ENCODE measurements at regions not wholly inside any gene's neighbourhood (a gene's known extent, or its start where the extent isn't known, plus 50 kb on each side); places are given as distances from the start of the nearest gene placed in this dataset.
"Not testable (repeated sequence)": the region's sequence is repeated elsewhere in the genome, so short reads cannot be mapped to it uniquely, and the experiment has no call there.

DNA sequence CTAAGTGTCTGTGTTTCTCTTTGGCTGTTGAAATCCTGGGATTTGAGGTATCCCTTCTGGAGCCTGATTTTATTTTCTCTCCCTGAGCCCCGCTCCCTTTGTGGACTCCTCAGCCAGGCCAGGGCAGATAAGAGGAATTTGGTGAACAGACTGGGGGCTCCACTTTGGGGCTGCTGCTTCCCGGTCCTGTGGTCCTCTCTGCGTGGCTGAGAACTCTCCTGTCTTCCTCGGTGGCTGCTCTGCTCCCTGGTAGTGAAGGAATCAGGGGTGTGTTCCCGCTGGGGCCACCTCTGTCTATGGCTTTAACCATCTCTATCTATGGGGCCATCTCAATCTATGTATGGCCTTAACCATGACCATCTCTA is 71.7 kb upstream of the SH3PXD2B start:
- peaks cover 2% of the 10 kb centered on the region for H3K27me3 ChIP-seq (ENCODE audit: control insufficient read depth, insufficient read depth, low read length)
- H3K4me3 ChIP-seq (ENCODE audit: low read depth, low read length): no peak overlapping the region
- H3K36me3 ChIP-seq (ENCODE audit: control insufficient read depth, insufficient read depth, low read length): no peaks in the 10 kb centered on the region
- no peaks in the 10 kb centered on the region for H3K4me1 ChIP-seq (ENCODE audit: control insufficient read depth, insufficient read depth, low read length)
- peaks cover 7% of the 10 kb centered on the region; the same call in 1 of the 2 replicates for H3K9me3 ChIP-seq (ENCODE audit: control insufficient read depth, insufficient read depth, low read depth, low read length)
- H3K27ac ChIP-seq (ENCODE audit: low read depth, low read length): no peak overlapping the region
- H3K9ac ChIP-seq (ENCODE audit: low read length): no peak overlapping the region

- Histone ChIP-seq H3K4me3 (ENCODE audit: low read depth, low read length) (no peak overlapping the region), H3K27ac (ENCODE audit: low read depth, low read length) (no peak overlapping the region), H3K4me1 (ENCODE audit: control insufficient read depth, insufficient read depth, low read length) (no peaks in the 10 kb centered on the region), H3K9ac (ENCODE audit: low read length) (no peak overlapping the region), H3K36me3 (ENCODE audit: control insufficient read depth, insufficient read depth, low read length) (no peaks in the 10 kb centered on the region), H3K27me3 (ENCODE audit: control insufficient read depth, insufficient read depth, low read length) (peaks cover 2% of the 10 kb centered on the region), H3K9me3 (ENCODE audit: control insufficient read depth, insufficient read depth, low read depth, low read length) (peaks cover 8% of the 10 kb centered on the region; the same call in 1 of the 2 replicates)
These were observed 71.1 kb upstream of the SH3PXD2B start for GRCh38 chr5:172525307-172525995.

GRCh38 chr5:172524573-172525021 is 70.3 kb upstream of the SH3PXD2B start:
- H3K9ac ChIP-seq (ENCODE audit: low read length): no peak overlapping the region
- peaks cover 2% of the 10 kb centered on the region for H3K27me3 ChIP-seq (ENCODE audit: control insufficient read depth, insufficient read depth, low read length)
- no peak overlapping the region for H3K27ac ChIP-seq (ENCODE audit: low read depth, low read length)
- no peaks in the 10 kb centered on the region for H3K4me1 ChIP-seq (ENCODE audit: control insufficient read depth, insufficient read depth, low read length)
- no peak overlapping the region for H3K4me3 ChIP-seq (ENCODE audit: low read depth, low read length)
- peaks cover 8% of the 10 kb centered on the region; the same call in 1 of the 2 replicates for H3K9me3 ChIP-seq (ENCODE audit: control insufficient read depth, insufficient read depth, low read depth, low read length)
- no peaks in the 10 kb centered on the region for H3K36me3 ChIP-seq (ENCODE audit: control insufficient read depth, insufficient read depth, low read length)

- Histone ChIP-seq H3K9ac (ENCODE audit: low read length) (no peak overlapping the region), H3K27ac (ENCODE audit: low read depth, low read length) (no peak overlapping the region), H3K27me3 (ENCODE audit: control insufficient read depth, insufficient read depth, low read length) (peaks cover 2% of the 10 kb centered on the region), H3K4me1 (ENCODE audit: control insufficient read depth, insufficient read depth, low read length) (no peaks in the 10 kb centered on the region), H3K9me3 (ENCODE audit: control insufficient read depth, insufficient read depth, low read depth, low read length) (peaks cover 8% of the 10 kb centered on the region; the same call in 1 of the 2 replicates), H3K4me3 (ENCODE audit: low read depth, low read length) (no peak overlapping the region), H3K36me3 (ENCODE audit: control insufficient read depth, insufficient read depth, low read length) (no peaks in the 10 kb centered on the region)
These were observed 68.9 kb upstream of the SH3PXD2B start for GRCh38 chr5:172523146-172523745.

DNA sequence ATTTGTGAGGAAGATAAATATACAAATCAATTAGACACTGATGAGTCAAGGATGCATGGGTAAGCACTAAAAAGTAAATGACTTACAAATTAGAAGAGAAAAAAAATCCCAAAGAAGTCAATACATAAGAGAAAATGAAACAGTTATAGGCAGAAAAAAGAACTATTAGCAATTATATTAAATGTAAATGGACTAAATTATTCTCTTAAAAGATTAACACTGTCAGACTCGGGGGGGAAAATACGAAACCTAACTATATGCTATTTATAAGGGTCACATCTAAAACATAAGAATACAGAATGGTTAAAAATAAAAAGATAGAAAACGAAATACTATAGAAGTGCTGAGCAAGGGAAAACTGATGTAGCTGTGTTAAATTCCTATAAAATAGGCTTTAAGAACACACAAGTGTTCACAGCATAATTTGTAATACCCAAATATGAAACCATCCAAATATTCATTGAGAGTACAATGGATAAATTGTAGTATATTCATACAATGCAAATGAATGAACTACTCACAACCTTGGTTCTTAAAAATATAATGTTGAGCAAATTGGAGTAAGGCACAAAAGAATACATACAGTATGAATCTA is 67.1 kb upstream of the SH3PXD2B start:
- H3K4me3 ChIP-seq (ENCODE audit: low read depth, low read length): no peak overlapping the region
- peaks cover 5% of the 10 kb centered on the region for H3K27me3 ChIP-seq (ENCODE audit: control insufficient read depth, insufficient read depth, low read length)
- peaks cover 8% of the 10 kb centered on the region; the same call in 1 of the 2 replicates for H3K9me3 ChIP-seq (ENCODE audit: control insufficient read depth, insufficient read depth, low read depth, low read length)
- H3K27ac ChIP-seq (ENCODE audit: low read depth, low read length): no peak overlapping the region
- H3K36me3 ChIP-seq (ENCODE audit: control insufficient read depth, insufficient read depth, low read length): no peaks in the 10 kb centered on the region
- H3K4me1 ChIP-seq (ENCODE audit: control insufficient read depth, insufficient read depth, low read length): no peaks in the 10 kb centered on the region
- H3K9ac ChIP-seq (ENCODE audit: low read length): no peak overlapping the region

- H3K27me3 ChIP-seq (ENCODE audit: control insufficient read depth, insufficient read depth, low read length): peaks cover 5% of the 10 kb centered on the region; the same call in 1 of the 2 replicates
- H3K4me3 ChIP-seq (ENCODE audit: low read depth, low read length): no peak overlapping the region
- H3K9ac ChIP-seq (ENCODE audit: low read length): no peak overlapping the region
These were observed 57.6 kb upstream of the SH3PXD2B start for GRCh38 chr5:172511952-172512351.

GRCh38 chr5:172509405-172509781 is 55.1 kb upstream of the SH3PXD2B start:
- Histone ChIP-seq H3K4me1 (ENCODE audit: control insufficient read depth, insufficient read depth, low read length) (peaks cover 8% of the 10 kb centered on the region; the same call in 1 of the 2 replicates), H3K36me3 (ENCODE audit: control insufficient read depth, insufficient read depth, low read length) (no peaks in the 10 kb centered on the region), H3K9ac (ENCODE audit: low read length) (no peak overlapping the region), H3K9me3 (ENCODE audit: control insufficient read depth, insufficient read depth, low read depth, low read length) (peaks cover 18% of the 10 kb centered on the region), H3K27ac (ENCODE audit: low read depth, low read length) (no peak overlapping the region), H3K4me3 (ENCODE audit: low read depth, low read length) (no peak overlapping the region), H3K27me3 (ENCODE audit: control insufficient read depth, insufficient read depth, low read length) (no peaks in the 10 kb centered on the region)

More at GRCh38 chr5:172511952-172512351, 57.6 kb upstream of the SH3PXD2B start:
- peaks cover 18% of the 10 kb centered on the region for H3K9me3 ChIP-seq (ENCODE audit: control insufficient read depth, insufficient read depth, low read depth, low read length)
- no peak overlapping the region for H3K27ac ChIP-seq (ENCODE audit: low read depth, low read length)
- H3K36me3 ChIP-seq (ENCODE audit: control insufficient read depth, insufficient read depth, low read length): no peaks in the 10 kb centered on the region
- peaks cover 8% of the 10 kb centered on the region; the same call in 1 of the 2 replicates for H3K4me1 ChIP-seq (ENCODE audit: control insufficient read depth, insufficient read depth, low read length)

DNA sequence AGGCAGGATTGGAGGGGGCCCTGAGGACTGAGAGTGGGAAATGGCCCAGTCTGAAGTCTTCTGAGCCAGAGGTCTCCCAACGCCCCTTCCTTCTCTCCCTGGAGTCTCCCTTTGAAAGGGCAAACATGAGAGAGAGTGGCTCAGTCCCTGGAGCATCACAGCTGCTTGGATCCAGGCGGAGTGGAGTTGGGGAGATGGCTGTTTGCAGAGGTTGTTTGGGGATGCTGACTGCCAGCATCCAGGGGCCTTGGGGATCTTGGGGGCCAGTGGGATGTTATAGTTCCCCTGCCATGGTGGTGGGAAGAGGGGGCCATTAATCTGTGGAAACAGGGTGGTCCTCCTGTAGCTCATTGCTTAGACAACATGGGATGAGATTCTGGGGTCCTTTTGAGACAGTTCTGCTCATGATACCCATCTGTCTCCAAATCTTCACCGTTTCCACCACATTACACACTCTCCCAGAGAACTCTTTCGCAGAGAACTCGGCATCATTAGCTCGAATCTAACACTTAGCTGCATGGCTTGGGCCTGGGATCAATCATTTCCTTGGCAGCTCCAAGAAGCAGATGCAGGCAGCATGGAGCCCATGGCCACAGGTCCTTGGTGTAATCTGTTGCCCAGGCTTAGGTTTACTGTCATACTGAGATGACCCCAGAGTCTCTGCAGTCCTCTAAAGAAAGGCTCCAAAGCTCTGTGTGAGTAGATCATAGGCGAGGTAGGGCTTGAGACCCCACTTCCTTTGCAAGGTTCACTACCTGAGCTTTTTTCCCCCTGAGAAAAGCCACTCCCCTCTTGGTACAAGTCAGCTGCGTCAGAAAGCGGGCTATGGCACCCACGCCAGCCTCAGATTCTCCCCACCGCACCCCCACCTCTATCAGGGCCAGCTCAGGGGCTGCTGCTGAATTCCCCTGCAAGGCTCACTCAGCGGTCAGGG is 54.4 kb upstream of the SH3PXD2B start:
- H3K36me3 ChIP-seq (ENCODE audit: control insufficient read depth, insufficient read depth, low read length): no peaks in the 10 kb centered on the region
- H3K27ac ChIP-seq (ENCODE audit: low read depth, low read length): no peak overlapping the region
- peaks cover 8% of the 10 kb centered on the region; the same call in 1 of the 2 replicates for H3K4me1 ChIP-seq (ENCODE audit: control insufficient read depth, insufficient read depth, low read length)
- peaks cover 18% of the 10 kb centered on the region for H3K9me3 ChIP-seq (ENCODE audit: control insufficient read depth, insufficient read depth, low read depth, low read length)
- H3K4me3 ChIP-seq (ENCODE audit: low read depth, low read length): no peak overlapping the region
- H3K9ac ChIP-seq (ENCODE audit: low read length): no peak overlapping the region
- H3K27me3 ChIP-seq (ENCODE audit: control insufficient read depth, insufficient read depth, low read length): no peaks in the 10 kb centered on the region

DNA sequence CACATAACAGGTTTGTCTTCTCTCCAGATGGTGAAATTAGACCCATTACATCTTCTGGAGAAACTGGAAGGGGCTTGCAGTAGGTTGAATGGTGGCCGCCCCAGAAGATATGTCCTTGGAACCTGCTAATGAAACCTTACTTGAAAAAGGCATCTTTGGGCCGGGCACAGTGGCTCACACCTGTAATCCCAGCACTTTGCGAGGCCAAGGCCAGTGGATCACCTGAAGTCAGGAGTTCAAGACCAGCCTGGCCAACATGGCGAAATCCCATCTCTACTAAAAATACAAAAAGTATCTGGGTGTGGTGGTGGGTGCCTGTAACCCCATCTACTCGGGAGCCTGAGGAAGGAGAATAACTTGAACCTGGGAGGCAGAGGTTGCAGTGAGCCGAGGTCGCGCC is 53.2 kb upstream of the SH3PXD2B start:
- H3K4me1 ChIP-seq (ENCODE audit: control insufficient read depth, insufficient read depth, low read length); H3K4me3 ChIP-seq (ENCODE audit: low read depth, low read length); H3K9ac ChIP-seq (ENCODE audit: low read length); H3K27me3 ChIP-seq (ENCODE audit: control insufficient read depth, insufficient read depth, low read length); H3K27ac ChIP-seq (ENCODE audit: low read depth, low read length); H3K36me3 ChIP-seq (ENCODE audit: control insufficient read depth, insufficient read depth, low read length): not testable (repeated sequence)
- H3K9me3 ChIP-seq (ENCODE audit: control insufficient read depth, insufficient read depth, low read depth, low read length): peaks cover 11% of the 10 kb centered on the region

DNA sequence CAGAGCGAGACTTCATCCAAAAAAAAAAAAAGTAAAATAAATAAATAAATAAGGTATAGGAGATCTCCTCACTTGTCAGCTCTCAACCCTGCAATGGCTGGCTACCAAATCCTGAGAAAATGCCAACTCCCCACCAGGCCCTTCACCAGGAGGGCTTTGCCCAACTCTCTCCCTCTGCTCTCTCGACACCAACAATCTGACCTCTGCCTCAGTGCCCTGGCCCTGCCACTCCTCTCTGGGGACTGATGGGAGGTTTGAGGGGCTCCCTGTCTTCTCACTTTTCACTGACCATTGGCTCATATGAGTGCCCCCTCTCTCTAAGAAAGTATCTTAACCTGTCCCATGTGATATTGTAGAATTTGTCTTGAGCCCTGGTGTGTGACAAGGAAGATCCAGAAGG is 52.6 kb upstream of the SH3PXD2B start:
- Histone ChIP-seq H3K4me1 (ENCODE audit: control insufficient read depth, insufficient read depth, low read length) (peaks cover 8% of the 10 kb centered on the region; the same call in 1 of the 2 replicates), H3K27ac (ENCODE audit: low read depth, low read length) (no peak overlapping the region), H3K9me3 (ENCODE audit: control insufficient read depth, insufficient read depth, low read depth, low read length) (peaks cover 7% of the 10 kb centered on the region; the same call in 1 of the 2 replicates), H3K36me3 (ENCODE audit: control insufficient read depth, insufficient read depth, low read length) (no peaks in the 10 kb centered on the region), H3K4me3 (ENCODE audit: low read depth, low read length) (no peak overlapping the region), H3K9ac (ENCODE audit: low read length) (no peak overlapping the region), H3K27me3 (ENCODE audit: control insufficient read depth, insufficient read depth, low read length) (no peaks in the 10 kb centered on the region)

All from HUES6 (cell line).